NT2/D1 (cell line): ENCODE measurements at regions not wholly inside any gene's neighbourhood (a gene's known extent, or its start where the extent isn't known, plus 50 kb on each side); places are given as distances from the start of the nearest gene placed in this dataset.

Source experiments
- SUZ12 ChIP-seq: IDR thresholded peaks from 2 replicates; pipeline ENCODE4 v1.6.1; 2011; ENCODE audit not compliant: insufficient read length, insufficient read depth; ENCODE audit errors: extremely low read depth
- YY1 ChIP-seq: IDR thresholded peaks from 2 replicates; pipeline ENCODE4 v1.6.1; 2011; ENCODE audit not compliant: insufficient read length, insufficient read depth

DNA sequence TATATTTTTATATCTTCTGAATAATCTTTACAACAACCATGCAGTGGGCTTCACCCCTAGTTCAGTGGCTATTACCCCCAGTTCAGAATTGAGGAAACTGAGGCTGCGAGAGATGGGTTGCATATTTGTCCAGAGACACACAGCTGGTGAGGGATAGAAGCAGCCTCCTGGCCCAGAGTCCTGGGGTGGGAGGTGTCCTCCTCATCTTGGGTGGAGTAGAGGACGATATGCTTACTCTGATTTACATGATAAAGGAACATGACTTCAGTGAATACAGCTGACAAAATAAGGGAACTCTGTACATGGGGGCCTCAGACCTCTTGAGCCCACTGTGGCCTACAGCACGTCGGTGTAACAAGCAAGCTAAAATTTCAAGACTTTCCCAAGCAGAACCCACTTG, 214.7 kb downstream of the FBXO15 start:
- no peak for TF ChIP-seq YY1
- TF ChIP-seq SUZ12 = no peak
